ENCODE measurements at regions not wholly inside any gene's neighbourhood (a gene's known extent, or its start where the extent isn't known, plus 50 kb on each side); places are given as distances from the start of the nearest gene placed in this dataset.

DNA sequence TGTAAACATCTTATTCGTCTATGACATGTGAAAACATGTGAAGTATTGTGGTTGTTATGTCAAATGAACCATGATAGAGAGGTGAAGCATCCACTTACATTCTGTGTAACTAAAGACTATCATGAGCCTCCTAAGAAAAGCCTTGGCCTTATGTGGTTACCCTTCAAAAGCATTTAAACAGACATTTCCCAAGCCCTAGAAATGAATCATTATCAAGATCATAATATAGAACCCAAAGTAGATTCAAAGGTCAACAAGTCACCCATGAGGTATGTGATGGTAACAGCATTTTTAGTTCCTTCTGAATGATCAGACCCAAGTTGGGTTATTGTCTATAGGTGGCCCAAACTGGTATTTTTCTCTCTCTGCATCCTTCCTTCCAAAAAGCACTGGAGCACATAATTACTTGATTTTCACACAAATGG lies 408.0 kb downstream of the TBL1XR1 start:
- no peaks in the 10 kb centered on the region for H3K9me3 ChIP-seq
- TF ChIP-seq, protein P1, sequence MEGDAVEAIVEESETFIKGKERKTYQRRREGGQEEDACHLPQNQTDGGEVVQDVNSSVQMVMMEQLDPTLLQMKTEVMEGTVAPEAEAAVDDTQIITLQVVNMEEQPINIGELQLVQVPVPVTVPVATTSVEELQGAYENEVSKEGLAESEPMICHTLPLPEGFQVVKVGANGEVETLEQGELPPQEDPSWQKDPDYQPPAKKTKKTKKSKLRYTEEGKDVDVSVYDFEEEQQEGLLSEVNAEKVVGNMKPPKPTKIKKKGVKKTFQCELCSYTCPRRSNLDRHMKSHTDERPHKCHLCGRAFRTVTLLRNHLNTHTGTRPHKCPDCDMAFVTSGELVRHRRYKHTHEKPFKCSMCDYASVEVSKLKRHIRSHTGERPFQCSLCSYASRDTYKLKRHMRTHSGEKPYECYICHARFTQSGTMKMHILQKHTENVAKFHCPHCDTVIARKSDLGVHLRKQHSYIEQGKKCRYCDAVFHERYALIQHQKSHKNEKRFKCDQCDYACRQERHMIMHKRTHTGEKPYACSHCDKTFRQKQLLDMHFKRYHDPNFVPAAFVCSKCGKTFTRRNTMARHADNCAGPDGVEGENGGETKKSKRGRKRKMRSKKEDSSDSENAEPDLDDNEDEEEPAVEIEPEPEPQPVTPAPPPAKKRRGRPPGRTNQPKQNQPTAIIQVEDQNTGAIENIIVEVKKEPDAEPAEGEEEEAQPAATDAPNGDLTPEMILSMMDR (IDR thresholded peaks at IDR 0.05): no peak
- H3K27ac ChIP-seq: no peak overlapping the region
- intact Hi-C loops (cut with DNase I; ENCODE audit: low total_unique reads): no loop called here
- DNase-seq: no peak
- no peak overlapping the region for H3K4me3 ChIP-seq
- no peaks in the 10 kb centered on the region for H3K36me3 ChIP-seq
- H3K4me1 ChIP-seq: peaks cover 0 to 12% (median 0%) of the 10 kb centered on the region in 4 donors
- H3K27me3 ChIP-seq: no peaks in the 10 kb centered on the region

DNA sequence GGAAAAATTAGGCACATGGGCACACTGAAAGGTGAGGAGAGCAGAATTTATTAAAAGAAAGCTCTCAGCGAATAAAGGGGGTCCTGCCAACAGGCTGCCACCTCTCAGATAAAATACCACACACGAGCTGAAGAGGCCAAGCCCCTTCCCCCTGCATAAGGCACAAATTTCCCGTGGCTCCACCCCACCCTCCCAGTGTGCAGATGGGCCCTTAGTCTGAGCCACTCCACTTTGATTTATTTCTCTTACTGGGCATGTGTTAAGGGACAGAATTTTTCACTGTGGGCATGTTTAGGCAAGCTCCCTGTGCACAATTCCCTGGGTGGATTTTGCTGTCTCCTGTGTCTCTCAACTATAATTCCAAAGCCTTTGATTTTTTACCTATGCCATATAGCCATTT lies 409.8 kb downstream of the TBL1XR1 start:
- Histone ChIP-seq H3K27ac (no peak overlapping the region), H3K9me3 (no peaks in the 10 kb centered on the region), H3K27me3 (no peaks in the 10 kb centered on the region), H3K4me1 (peaks cover 0 to 14% (median 0%) of the 10 kb centered on the region in 4 donors), H3K4me3 (no peak overlapping the region), H3K36me3 (no peaks in the 10 kb centered on the region)
- DNase-seq: no peak
- intact Hi-C loops (cut with DNase I; ENCODE audit: low total_unique reads): no loop called here
- TF ChIP-seq, protein P1 (IDR thresholded peaks at IDR 0.05): no peak

DNA sequence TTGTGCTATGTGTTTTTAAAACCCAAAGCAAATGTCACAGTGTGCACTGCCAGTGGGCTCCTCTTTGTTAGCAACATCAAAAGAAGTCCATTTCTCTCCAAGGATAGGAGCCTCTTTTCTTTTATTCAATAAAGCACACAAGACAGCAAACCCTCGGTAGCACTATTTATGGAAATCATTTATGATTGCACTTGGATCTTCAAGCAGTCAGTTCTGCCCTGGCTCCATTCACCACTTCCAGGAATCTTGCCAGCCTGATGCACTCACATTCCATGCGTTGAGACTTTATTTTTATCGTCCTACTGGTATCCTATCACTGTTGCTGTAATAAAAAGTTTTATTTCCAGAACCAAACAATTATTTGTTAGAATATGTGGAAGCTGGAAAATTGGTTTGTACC lies 412.1 kb downstream of the TBL1XR1 start:
- Histone ChIP-seq H3K27me3 (no peaks in the 10 kb centered on the region), H3K36me3 (no peaks in the 10 kb centered on the region), H3K4me1 (peaks cover 0 to 14% (median 0%) of the 10 kb centered on the region in 4 donors), H3K27ac (no peak overlapping the region), H3K4me3 (no peak overlapping the region), H3K9me3 (no peaks in the 10 kb centered on the region)
- no peak for DNase-seq
- intact Hi-C loops (cut with DNase I; ENCODE audit: low total_unique reads): no loop called here
- TF ChIP-seq, protein P1 (IDR thresholded peaks at IDR 0.05): no peak

DNA sequence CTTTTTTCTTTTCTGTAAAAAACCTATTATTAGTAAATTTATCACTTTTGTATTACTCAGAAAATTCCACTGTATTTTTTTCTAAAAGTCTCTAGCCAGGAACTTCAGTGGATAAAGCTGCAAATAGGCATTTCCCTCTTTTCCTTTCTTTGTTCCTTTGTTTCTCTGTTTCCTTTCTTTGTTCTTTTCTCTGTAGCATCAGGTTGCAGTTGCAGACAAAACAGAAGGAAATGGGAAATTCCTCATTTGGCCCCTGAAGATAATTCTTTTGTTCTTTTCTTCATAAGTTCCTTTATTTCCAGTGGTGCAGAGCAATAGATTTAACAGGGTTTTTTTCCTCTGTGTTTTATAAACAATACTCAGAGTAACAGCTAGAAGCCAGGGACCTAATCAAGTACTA lies 416.5 kb downstream of the TBL1XR1 start:
- peaks cover 0 to 14% (median 0%) of the 10 kb centered on the region in 4 donors for H3K4me1 ChIP-seq
- no peak overlapping the region for H3K27ac ChIP-seq
- H3K27me3 ChIP-seq: no peaks in the 10 kb centered on the region
- H3K4me3 ChIP-seq: no peak overlapping the region
- intact Hi-C loops (cut with DNase I; ENCODE audit: low total_unique reads): no loop called here
- H3K36me3 ChIP-seq: no peaks in the 10 kb centered on the region
- DNase-seq: no peak
- no peaks in the 10 kb centered on the region for H3K9me3 ChIP-seq
- TF ChIP-seq, protein P1 (IDR thresholded peaks at IDR 0.05): no peak

DNA sequence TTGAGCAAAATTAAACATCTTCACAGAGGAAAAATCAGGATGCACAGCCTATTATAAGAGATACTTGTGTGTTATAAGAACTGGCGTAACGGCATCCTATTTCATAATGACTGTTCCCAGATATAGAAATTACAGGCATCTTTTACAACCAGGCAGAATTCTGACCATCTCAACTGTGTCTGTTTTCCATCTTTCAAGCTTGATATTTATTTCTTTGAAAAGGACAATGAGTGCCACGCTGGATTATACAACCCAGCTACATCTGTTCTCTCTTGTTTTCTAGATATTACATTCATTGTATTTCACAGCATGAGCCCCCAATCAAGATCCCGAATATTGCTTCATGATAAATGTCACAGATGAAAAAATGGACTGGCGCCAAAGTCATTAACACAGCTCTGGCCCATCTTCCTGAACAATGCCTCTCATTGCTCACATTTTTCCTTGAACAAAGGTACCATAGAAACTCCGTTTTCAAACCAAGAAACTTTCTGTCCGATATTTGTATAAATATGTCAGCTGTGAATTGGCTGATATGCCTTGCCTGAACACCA lies 420.6 kb downstream of the TBL1XR1 start:
- TF ChIP-seq, protein P1 (IDR thresholded peaks at IDR 0.05): no peak
- Histone ChIP-seq H3K27me3 (no peaks in the 10 kb centered on the region), H3K36me3 (no peaks in the 10 kb centered on the region), H3K4me1 (no peaks in the 10 kb centered on the region), H3K27ac (no peak overlapping the region), H3K4me3 (no peak overlapping the region), H3K9me3 (no peaks in the 10 kb centered on the region)
- intact Hi-C loops (cut with DNase I; ENCODE audit: low total_unique reads): no loop called here
- no peak for DNase-seq
